ENCODE measurements at regions not wholly inside any gene's neighbourhood (a gene's known extent, or its start where the extent isn't known, plus 50 kb on each side); places are given as distances from the start of the nearest gene placed in this dataset.
"Not testable (repeated sequence)": the region's sequence is repeated elsewhere in the genome, so short reads cannot be mapped to it uniquely, and the experiment has no call there.

DNA sequence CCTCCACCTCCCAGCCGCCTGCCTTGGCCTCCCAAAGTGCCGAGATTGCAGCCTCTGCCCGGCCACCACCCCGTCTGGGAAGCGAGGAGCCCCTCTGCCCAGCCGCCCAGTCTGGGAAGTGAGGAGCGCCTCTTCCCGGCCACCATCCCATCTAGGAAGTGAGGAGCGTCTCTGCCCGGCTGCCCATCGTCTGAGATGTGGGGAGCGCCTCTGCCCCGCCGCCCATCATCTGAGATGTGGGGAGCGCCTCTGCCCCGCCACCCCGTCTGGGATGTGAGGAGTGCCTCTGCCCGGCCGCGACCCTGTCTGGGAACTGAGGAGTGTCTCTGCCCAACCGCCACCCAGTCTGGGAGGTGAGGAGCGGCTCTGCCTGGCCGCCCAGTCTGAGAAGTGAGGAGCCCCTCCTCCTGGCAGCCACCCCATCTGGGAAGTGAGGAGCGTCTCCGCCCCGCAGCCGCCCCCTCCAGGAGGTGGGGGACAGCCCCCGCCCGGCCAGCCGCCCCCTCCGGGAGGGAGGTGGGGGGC, 296.3 kb downstream of the HNRNPD start:
- not testable (repeated sequence) for DNase-seq (ENCODE audit: low read depth)

DNA sequence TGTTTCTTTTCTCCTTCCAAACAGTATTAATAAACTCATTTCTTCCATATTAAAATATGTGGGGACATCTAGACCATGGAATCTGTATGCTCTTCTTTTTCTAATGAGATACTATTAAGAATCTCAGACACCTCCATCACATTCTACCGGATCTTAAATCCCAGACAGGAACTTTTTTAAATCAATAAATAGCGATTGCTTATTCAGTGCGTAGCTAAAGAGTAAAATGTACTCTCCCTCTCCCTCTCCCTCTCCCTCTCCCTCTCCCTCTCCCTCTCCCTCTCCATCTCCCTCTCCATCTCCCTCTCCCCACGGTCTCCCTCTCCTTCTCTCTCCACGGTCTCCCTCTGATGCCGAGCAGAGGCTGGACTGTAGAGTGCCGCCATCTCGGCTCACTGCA, 297.0 kb downstream of the HNRNPD start:
- no peak for DNase-seq (ENCODE audit: low read depth)

DNA sequence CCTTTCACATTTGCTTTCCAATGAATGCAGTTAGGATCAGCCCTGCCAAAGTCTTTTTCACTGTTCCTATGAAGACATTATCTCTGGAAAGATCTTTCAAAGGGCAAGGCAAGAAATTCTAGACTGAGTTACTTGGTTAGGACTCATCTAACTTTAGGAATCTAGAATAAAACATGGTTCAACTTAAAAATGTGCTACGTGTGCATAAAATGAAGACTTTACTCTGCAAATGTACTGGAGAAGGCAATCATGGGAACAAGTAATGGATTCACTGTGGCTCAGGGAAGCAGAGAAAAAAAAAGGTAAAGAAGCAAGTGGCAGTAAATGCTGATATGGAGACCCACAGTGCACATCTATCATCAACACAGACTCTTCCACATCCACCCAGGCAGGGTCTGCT, 297.4 kb downstream of the HNRNPD start:
- no peak for DNase-seq (ENCODE audit: low read depth)

DNA sequence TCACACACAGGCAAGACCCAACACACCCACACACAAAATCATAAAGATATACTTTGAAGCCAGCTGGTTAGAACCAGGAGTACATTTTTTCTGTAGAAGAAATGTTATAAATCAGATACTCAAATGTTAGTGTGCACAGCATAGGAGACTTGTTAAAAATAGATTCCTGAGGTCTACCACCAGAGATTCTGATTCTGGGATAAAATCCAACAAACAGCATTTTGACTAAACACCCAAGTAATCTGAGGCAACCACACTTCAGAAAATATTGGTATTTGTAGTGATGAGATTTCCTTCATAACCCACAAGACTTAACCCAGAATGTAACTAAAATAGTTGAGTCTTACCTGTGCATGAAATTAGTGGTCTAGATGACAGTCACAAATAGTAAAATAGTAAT, 301.8 kb downstream of the HNRNPD start:
- DNase-seq (ENCODE audit: low read depth), result no peak

DNA sequence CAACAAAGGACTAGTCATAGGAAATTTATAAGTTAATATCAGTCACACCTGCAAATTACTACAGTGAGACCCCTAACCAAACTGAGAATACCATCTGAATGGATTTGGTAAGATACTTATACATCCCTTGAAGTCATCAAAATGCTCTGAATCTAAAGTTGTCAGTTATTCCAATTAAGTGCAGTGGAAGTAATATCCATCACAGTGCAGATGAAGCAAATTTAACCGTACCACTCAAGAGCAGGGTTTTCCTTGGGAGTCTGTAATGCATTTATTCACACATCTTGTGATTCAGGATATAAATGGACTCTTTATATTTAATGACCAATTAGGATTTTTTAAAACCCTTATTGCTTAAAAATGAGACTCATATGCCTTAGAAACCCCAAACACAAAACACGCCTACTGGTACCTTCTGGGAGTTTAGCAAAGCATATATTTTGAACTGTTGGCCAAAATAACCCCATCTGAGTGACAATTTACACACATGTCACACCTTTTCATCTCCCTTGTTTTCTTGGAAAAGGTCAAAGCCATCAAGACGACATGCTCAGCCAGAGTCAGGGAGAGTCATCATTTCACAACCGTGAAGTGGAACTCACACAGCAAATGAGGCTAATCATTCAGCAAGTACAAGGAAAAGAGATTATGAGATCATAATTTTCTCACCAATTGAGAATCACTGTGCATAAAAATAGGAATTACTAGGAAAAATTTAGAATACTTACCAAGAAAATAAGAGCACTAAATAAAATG, 303.7 kb downstream of the HNRNPD start:
- DNase-seq (ENCODE audit: low read depth), result no peak

DNA sequence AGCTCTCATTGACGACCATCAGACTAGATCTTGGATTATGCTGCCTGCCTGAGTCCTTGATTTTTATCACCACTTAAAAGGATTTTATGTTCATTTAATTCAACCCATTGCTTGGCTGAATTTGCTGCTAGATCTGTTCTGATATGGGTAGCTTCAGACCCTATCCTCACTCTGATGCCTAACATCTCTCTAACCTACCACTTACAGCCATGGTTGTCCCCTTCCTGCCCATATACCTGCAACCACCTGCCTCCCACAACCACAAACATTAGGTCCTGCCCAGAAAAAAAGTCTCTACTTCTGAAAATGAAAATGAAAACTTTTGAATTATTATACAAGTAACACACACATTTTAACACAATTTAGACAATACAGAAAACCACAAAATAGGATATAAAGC, 310.8 kb downstream of the HNRNPD start:
- no peak for DNase-seq (ENCODE audit: low read depth)

DNA sequence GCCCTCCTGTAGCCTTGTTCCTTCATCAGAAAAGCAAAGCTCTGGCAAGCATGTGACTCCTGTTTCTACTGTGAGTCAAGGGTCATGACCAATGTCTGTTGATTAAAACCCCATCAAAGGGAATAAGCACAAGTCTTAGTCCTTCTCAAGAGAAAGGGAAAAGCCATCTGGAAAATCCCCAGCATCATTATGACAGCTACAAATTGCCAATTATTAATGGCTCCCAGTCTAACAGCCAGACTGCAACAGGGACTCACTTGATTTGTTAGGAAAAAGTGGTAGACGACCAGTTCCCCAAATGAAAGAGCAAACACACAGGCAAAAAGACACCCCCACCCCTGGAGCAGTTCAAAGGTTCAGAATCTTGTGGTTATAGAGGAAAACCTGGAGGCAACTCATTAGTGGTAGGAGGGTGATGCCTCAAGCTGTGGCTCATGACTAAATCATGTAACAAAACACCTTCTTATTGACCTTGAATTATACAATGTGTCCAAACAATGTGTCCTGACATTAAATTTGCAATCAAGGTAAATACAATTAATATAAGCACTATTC, 315.7 kb downstream of the HNRNPD start:
- no peak for DNase-seq (ENCODE audit: low read depth)

DNA sequence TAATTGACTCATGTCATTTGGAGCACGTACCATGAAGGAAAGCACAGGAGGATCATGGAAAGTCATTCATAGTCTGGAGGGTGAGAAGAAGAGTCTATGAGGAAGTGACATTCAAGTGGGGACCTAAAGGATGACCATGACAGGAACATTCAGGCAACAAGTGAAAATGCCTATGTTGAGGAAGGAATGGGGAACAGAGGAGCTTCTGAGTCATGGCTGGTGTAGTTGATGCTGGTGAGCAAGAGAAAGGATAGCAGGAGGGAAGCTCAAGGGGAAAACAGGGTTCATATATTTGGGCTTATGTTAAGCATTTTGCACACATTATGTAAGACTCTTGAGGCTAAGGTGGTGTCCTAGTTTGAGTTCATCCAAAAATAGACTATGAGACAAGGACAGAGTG, 318.6 kb downstream of the HNRNPD start:
- DNase-seq (ENCODE audit: low read depth), result no peak

DNA sequence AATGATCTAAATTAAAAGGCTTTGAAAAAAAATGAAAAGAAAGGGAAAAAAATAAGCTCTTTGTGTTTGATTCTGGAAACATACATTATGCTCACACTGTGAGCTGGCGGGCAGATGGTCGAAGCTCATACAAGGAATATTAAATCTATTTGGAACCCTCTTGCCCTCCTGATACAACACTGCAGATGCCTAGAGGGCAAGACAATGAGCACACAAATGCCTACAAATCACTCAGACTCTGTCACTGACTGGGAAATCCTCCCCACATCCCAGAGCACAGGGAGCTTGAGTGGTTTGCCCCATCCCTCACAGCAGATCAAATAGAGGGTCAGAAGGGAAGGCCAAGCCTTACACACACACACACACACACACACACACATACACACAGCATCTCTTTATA, 320.4 kb downstream of the HNRNPD start:
- no peak for DNase-seq (ENCODE audit: low read depth)

DNA sequence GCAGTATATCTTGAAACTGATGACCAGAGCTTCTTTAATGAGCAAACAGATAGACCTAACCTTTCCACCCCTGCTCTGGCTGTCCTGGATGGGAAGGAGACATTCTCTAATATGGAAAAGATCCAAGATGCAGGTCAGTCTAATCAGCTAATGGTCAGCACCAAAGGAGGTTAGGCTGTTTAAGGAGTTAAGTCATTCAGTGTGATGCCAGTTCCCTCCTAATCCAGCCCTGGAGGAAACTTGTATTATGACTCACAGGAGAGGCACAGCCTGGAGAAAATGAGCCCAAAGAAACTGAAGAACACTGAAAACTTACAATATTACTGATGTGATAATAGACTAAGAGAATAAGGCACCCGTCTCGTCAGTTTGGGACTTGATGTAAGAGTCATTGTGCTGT, 323.0 kb downstream of the HNRNPD start:
- no peak for DNase-seq (ENCODE audit: low read depth)

DNA sequence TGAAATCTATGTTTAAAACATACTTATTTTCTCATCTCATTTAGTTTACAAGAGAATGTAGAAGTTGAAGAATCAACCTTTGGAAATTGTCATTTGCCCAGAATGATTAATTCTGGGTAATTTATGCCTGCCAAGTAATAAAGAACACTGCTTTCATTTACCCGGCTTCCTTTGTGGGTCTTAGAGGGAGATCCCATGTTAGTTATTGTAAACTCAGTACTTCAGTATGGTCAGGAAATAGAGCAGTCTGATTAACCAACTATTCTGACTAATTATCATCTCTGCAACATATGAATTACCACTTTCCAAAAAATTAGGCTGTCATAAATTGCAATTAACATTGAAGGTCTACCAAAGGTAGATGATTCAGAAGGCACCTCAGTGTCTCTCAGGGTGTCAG, 324.5 kb downstream of the HNRNPD start:
- no peak for DNase-seq (ENCODE audit: low read depth)

DNA sequence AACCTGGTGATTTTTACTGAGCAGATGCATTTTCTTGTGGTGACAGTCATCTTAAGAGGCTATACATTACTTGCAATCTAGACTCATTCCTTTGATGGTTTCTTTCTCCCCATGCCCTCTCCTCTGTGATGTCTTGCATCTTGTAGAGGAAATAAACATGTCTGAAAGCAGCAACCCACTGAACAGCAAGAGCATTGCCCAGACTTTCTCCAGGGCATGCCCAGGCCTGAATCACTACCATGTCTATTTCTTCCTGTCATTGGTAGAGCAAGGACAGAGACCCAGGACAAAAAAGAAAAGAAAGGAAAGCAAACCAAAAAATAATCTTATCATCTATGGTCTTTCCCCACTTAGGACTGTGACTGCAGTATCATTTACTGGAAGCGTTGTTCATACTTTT, 326.1 kb downstream of the HNRNPD start:
- no peak for DNase-seq (ENCODE audit: low read depth)

DNA sequence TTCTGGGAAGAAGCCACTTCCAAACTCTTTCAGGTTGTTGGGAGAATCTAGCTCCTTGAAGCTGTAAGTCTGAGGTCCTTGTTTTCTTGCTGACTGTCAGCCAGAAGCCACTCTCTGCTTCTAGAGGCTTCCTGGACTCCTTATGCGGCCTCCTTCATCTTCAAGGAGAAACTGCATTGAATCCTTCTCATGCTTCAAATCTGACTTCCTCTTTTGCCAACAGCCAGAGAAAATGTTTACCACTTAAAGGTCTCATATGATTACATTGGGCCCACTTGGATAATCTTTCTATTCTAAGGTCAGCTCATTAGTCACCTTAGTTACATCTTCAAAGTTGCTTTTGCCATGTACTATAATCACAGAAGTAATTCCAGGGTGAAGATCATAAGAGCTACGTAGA, 327.0 kb downstream of the HNRNPD start:
- no peak for DNase-seq (ENCODE audit: low read depth)

DNA sequence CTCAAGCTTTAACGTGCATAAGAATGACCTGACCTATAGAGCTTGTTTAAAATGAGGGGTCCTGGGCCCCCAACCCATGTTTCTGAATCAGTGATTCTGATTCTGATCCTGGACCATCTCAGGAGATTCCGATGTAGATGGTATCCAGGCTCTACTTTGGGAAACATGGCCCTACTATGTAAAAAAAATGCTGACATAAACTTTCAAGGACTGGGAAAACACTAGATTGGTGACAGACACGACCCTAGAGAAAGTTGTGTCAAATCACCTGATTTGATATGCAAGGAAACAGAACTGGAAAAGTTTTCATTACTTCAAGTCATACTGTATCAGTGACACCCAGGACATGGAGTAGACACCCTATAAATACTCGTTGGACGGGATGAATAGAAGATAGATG, 328.5 kb downstream of the HNRNPD start:
- no peak for DNase-seq (ENCODE audit: low read depth)

DNA sequence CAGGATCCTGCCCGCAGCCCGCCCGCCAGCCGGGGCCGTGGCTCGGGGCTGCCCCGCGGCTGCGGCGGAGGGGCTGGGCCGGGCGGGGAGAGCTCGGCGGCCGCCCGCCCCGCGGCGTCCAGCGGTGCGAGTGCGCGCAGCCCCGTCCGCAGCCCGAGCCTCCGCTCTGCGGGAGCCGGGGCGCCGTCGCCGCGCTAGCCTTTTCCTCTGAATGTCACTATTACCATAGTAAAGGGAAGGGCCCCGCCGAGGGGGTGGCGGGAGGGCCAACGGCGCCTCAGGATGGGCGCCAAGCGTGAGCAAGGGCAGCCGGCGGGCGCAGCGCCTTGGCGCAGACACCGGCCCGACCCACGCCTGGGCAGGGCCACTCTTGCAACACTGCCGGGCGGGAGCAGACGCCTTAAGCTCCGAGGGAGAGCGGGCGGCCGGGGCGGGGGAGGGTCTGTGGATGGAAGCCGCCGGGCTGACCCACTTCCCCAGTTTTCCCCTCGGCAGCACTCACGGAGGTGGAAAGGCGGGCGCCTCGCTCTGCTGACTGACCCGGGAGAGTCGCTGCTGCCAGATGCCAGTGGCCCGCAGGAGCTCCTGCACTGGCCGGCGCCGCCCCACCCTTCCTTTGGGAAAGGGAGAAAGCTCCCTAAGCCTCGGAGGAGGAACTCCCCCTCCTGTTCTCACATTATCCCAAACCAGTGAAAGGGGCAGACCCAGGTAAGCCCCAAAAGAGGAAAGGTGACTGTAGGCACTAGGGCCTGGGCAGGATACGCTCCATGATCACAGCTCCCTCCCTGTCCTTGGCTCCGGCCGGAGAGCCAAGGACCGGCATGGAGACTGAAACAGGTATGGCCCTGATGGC, 329.4 kb downstream of the HNRNPD start:
- DNase-seq (ENCODE audit: low read depth), result no peak

DNA sequence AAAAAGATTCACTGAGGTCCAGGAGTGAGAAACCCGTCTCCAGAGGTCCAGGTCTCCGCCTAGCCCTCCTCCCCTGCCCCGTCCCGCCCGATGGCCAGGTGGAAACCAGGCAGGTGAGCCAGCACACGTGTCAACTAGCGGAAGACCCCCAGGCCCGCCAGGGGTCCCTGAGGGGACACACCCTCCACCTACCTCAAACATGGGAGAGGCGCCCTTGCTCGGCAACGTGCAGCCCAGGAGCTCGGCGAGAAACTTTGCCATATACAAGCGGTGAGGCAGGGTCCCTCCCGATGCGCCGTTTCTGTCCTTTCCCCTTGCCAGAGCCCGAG, 330.0 kb downstream of the HNRNPD start:
- DNase-seq (ENCODE audit: low read depth), result no peak

DNA sequence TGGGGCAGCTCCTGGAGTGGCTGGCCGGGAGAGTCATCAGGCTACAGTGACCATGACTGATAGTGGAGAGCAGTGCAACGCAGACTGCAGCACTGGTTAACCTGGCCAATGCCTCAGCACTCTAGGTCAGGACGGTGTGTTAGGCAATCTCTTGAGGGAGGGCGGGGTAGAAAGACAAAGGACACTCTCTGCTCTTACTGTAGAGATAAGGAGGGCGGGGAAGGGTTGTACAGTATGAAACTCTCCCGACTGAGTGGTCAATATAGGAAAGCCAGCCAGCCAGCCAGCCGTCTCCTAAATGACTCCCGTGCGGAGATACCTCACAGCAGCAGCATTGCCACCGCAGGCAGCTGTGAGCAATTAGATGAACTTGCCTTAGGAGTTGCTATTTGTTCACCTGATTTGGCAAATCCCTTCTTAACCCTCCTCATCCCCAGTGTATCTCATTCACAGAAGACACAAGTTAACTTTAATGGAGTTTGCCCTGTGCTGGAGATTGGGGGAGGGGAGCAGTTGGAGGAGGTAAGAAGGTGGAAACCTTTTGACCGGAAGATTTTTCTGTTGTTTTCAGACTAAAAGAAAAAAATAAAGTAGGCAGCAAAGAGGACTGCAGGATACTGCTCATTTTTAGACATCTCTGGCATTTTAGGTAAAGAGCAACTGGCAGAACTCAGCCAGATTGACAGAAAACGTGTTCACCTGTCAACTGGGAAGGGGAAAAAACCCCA, 330.5 kb downstream of the HNRNPD start:
- no peak for DNase-seq (ENCODE audit: low read depth)

DNA sequence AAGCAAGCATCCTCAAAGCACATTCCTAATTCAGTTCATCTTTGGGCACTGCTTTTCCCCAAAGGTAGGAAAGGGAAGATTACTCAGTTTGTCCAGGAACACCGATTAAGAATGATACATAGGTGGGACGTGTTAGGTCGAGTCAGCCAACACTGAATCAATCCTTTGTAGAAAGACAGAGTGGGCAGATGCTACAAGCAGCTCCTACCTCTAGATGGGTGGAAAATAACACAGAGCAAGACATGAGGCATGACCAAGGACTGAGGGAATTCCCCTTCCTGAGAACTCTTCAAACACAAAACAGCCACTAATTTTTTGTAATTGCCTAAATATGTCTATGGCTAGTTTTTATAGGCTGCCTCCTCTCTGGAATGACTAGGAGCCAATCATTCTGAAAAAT, 331.7 kb downstream of the HNRNPD start:
- DNase-seq (ENCODE audit: low read depth), result no peak

DNA sequence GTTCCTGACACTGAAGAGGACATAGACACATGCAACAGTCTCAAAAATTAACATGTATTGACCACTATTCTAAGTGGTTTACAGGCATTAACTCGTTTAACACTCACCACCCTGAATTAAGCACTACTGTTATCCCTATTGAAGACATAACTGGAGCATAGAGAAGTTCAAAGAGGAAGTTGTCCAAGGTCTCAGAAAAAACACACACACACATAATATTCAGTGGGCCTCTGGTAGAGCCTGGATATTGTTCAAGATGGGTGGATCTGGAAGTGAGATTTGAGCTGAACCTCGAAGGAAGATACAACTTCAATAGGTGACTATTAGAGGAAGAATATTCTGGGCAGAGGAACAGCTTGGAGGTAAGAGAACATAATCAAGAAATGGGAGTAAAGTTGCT, 334.9 kb downstream of the HNRNPD start:
- no peak for DNase-seq (ENCODE audit: low read depth)

DNA sequence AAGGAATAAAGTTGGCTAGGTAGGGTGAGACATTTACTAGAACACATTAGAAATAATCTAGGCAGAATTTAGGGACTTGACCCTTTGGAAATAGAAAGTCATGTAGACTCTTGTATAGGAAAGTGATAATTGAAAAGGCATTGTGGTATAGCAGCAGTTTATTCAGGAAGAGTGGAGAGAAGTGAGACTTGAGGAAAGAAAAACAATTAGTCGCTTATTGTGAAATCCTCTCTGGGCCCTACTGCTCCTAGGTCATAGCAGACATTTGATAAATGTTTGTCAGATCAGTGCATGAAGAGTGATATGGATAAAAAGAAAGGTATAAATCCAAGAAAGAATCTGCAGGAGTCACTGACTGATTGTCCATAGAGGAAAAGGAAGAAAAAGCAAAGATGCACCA, 337.6 kb downstream of the HNRNPD start:
- no peak for DNase-seq (ENCODE audit: low read depth)

DNA sequence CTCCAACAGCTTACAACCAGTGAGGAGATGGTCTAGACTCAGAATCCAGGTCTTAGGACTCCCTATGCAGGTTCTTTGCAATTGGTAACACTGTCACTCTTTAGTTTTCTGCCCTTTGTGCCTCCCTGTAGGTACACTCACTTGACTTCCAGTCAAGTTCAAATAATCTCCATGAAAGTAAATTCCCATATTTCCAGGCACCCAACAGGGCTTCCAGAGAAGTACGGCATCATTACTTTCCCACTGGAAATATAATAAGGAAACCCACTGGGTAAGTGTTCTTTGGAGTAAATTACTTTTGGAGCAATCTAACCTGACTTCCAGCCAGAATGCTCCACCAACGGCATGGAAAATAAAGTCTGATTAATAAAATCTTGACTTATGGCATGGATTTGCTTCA, 338.9 kb downstream of the HNRNPD start:
- no peak for DNase-seq (ENCODE audit: low read depth)

DNA sequence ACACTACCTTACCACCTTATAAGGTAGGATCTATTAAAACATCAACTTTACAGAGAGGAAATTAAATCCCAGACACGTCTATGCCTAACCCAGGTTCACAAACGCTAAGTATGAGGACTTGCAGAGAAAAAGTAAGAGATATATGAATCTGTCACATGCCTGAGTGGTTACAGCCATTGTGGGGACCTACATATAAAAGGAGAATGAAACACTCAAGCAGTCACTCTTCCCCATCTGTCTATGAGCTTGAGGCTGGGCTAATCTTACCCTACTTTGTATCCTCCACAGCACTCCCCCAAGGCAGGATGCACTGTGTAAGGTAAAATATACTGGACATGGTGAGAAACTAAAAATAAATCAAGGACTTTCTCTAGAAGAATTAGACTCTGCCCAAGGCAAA, 339.9 kb downstream of the HNRNPD start:
- DNase-seq (ENCODE audit: low read depth), result no peak

All from T-helper 22 cell (primary cell).